G401.6 (cell line): ENCODE measurements at regions not wholly inside any gene's neighbourhood (a gene's known extent, or its start where the extent isn't known, plus 50 kb on each side); places are given as distances from the start of the nearest gene placed in this dataset.
"Not testable (repeated sequence)": the region's sequence is repeated elsewhere in the genome, so short reads cannot be mapped to it uniquely, and the experiment has no call there.

ENCODE experiments used
- FAIRE-seq: peaks from 2 replicates; lab custom pipeline; 2012; peaks lifted over from hg19 to GRCh38; lab: Jason Lieb, UNC

DNA sequence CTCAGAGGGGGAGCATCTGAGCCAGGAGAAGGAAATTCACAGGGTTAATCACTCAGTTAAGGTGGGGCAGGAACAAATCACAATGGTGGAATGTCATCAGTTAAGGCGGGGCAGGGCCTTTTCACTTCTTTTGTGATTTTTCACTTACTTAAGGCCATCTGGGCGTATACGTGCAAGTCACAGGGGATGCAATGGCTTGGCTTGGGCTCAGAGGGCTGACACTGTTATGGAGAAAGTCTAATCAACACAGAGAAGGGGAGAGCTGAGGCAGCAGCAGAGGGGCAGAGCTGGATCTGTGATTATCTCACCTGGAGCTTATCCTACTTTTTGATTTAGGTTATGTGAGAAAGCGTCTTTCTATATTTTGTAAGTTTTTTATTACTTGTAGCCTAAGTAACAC, 350.1 kb downstream of the NSUN3 start:
- not testable (repeated sequence) for FAIRE-seq

- no peak for FAIRE-seq
These were observed 350.7 kb downstream of the NSUN3 start for GRCh38 chr3:94413336-94414108.

- FAIRE-seq: no peak
These were observed 351.6 kb downstream of the NSUN3 start for GRCh38 chr3:94414418-94414817.

DNA sequence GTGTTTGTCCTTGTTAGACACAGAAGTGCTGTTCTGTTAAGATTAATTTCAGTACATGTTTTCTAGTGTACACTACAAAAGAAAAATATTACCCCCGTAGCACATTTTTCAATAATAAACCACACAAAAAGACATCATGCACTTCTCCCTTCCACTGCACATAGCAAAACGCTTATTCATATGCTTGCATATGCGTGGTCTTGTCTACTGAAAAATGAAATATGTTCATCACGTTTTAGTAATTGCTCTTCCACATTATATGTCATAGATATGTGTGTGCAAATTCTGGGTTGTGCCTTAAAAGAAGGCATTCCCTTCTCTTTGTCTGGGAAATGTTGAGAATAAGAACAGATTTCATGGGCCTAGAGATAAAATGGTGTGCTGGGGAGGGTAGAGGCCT, 353.9 kb downstream of the NSUN3 start:
- FAIRE-seq: no peak

DNA sequence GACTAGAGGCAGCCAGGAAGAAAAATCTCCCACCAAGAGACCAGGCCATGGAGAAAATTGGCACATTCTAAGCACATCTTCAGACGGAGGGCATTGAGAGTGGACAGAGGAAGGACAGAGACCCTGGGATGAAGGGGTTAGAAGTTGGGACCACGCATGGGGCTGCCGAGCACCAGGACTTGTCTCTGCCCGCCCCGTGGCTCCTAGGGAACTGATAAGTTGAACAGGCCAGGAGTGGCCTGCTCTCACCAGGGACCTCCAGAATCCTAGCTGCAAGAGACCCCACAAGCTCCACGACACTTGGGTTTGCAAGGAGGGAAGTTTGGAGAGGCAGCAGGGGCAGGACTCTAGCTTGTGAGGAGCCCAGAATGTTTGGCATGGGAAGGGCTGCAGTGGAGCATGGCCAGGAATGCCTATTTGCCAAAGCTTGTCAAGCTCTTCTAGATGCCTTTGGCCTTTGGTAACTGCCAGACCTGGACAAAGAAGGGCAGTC, 355.1 kb downstream of the NSUN3 start:
- no peak for FAIRE-seq

GRCh38 chr3:94420931-94421330, 358.1 kb downstream of the NSUN3 start:
- no peak for FAIRE-seq

- no peak for FAIRE-seq
These were observed 360.7 kb downstream of the NSUN3 start for GRCh38 chr3:94423578-94423977.

GRCh38 chr3:94429517-94429916, 366.7 kb downstream of the NSUN3 start:
- no peak for FAIRE-seq

DNA sequence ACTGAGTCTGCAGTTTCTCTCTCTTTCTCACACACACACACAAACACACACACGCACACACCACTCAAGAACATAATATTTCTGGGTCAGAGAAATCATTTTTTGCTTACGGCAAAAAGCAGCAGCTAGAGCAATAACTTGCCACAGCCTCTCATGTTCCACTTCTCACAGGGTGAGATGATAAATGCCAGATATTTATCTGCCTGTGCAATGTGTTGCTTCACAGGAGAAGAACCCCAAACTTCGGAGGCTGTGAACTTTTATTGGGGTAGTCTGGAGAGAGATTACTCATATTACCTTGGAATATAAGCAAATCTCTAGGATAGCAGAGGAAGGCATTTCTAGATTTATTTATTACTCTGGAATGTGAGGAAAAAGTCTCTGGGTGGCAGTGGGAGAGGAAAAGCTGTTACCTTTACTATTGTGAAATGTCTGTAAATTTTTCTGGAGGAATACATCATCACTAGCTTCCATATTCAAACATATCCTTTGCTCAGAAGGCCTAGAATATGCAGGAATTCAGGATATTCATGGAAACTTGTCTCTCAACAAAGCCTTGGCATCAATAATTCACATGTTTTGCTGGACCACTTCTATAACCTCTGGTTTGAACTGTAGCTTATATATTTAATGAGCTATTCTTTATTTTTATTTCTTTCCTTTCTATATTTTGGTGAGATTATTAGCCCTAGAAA, 369.2 kb downstream of the NSUN3 start:
- FAIRE-seq: no peak

DNA sequence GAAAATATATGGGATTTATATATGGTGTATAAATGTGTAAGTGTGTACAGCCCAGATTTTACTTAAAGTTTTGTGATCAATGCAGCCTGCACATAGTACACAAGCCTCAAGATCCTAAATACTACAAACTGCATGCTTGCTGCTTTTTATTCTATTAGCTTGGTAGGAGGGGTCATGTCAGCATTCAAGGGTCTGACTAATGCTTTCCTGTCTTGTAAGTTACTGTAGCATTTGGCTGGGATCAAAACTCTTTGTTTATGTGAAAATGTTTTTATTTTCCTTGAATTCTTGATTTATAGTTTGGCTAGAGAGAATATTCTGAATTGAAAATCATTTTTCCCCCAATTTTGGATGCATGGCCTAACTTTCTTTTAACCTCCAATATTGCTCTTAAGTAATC, 370.9 kb downstream of the NSUN3 start:
- no peak for FAIRE-seq

- no peak for FAIRE-seq
These were observed 378.1 kb downstream of the NSUN3 start for GRCh38 chr3:94440767-94441493.

DNA sequence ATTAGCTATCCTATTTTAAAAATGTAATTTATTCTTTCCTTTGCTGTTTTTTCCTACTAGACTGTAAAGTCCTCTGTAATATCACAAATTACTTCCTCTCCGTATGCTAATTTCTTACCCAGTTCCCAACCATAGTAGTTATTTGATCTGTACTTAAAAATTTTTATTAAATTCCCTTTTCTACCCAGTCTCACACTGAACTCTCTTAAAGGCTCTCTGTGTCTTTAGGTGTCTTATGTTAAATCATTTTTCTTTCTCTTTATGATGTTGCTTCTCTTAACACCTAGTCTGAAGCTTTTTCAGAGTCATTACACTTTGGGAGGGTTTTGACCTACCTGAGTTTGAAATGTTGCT, 378.6 kb downstream of the NSUN3 start:
- FAIRE-seq: no peak

GRCh38 chr3:94453864-94454263, 391.0 kb downstream of the NSUN3 start:
- FAIRE-seq: no peak

DNA sequence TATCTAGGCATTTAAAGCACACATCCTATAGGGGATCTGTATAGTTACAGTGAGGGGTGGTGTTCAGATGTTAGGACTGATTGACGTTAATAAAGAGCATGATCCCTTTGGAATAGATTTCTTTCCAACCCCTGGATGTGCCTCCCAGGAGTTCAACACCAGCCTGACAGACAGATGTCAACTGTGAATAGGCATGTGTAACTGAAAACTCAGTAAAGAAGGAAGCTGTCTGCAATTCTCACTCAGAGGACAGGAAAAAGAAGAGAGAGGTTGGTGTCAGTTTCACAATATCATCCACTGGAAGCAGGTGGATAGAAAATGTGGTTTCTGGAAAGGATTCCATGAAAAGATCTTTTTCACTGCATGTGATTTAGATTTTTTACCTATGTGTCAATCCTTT, 396.3 kb downstream of the NSUN3 start:
- FAIRE-seq: no peak

DNA sequence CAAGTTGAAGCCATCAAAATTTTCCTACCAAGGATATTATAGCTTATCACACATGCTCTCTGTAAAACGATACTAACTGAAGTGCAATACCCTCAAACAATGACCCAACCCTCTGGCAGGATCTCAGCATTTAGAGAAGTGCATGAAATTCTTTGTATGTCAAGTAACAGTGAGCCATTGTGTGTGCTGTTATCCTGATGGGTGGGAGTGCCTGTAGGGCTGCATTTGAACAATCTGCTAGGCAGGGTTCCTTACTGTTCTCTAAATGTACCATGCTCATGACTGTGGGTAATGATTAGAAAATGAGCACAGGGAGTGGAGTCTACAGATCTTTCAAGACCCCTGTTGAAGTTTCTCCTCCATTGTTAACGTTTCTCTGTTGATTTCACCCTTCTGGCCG, 398.1 kb downstream of the NSUN3 start:
- FAIRE-seq: no peak

DNA sequence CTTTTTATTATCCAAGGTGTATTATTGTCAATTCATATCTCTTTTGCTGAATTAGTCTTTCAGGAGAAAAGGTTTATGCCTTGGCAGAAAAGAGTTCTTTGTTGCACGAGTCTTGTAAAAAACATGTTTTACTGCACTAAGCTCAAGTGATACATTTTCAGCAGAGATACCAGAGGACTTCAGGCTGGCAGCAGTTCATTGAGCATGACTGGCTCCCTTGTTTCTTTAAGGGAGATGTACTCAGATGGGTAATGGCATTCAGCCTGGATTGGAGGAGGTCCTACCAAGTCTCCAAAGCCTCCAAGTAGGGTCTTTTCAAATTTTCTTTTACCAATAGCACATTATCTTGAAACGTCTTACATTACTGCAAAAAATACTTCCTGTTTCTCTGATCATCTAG, 400.1 kb downstream of the NSUN3 start:
- FAIRE-seq: no peak

GRCh38 chr3:94472511-94472910, 409.6 kb downstream of the NSUN3 start:
- FAIRE-seq: no peak

- no peak for FAIRE-seq
These were observed 418.5 kb downstream of the NSUN3 start for GRCh38 chr3:94481226-94481898.

- no peak for FAIRE-seq
These were observed 419.8 kb downstream of the NSUN3 start for GRCh38 chr3:94482686-94483085.

- no peak for FAIRE-seq
These were observed 420.5 kb downstream of the NSUN3 start for GRCh38 chr3:94483403-94483802.

- FAIRE-seq: no peak
These were observed 432.1 kb downstream of the NSUN3 start for GRCh38 chr3:94494992-94495391.

DNA sequence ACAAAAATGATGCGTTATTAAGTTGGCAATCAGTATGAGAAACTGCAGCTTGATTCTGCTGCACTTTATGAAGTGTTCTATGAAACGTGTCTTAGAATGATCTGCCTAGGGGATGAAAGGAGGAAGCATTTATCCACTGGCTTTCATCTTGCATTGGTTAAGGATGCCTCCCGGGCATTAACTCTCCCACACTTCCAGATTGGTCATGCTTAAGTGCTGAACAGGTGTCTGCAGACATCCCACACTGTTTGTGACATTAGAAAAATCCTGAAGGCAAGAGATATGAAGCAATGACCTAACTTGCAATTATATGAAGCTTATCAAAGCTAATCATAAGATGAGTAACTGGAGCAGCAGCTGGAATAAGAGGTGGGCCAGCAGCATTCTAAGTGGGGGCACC, 437.3 kb downstream of the NSUN3 start:
- no peak for FAIRE-seq

- not testable (repeated sequence) for FAIRE-seq
These were observed 444.5 kb downstream of the NSUN3 start for GRCh38 chr3:94507354-94507753.
